ENCODE measurements at regions not wholly inside any gene's neighbourhood (a gene's known extent, or its start where the extent isn't known, plus 50 kb on each side); places are given as distances from the start of the nearest gene placed in this dataset.

DNA sequence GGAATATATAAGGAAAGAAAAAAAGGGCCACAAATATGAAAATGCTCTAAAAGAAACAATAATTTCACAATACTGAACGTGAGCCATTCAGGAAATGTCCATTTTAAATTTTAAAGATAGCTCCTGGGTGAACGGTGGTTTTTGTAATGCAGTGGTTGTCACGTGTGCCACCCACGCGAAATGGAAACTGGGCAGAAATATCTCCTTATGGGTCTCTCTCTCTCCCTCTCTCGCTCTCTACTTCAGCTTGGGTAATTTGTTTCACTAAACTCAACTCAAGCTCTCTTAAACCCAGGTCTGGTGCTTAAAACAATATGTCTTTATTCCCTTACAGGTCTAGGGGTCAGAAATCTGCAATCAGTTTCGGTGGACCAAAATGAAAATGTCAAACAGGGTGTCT, 150.8 kb downstream of the OR2B2 start:
- TF ChIP-seq CHD4 (IDR thresholded peaks at IDR 0.05; ENCODE audit: borderline replicate concordance) (no peak), CTCF (IDR thresholded peaks at IDR 0.05) (no peak), CEBPB (IDR thresholded peaks at IDR 0.05) (no peak), POLR2A (IDR thresholded peaks at IDR 0.05; ENCODE audit: low read length) (no peak), EP300 (IDR thresholded peaks at IDR 0.05) (no peak), FOSL2 (IDR thresholded peaks at IDR 0.05) (no peak), FOSL2 (CRISPR knock-in tag; IDR thresholded peaks at IDR 0.05) (no peak), SMC3 (IDR thresholded peaks at IDR 0.05) (no peak), MYC (IDR thresholded peaks at IDR 0.05; ENCODE audit: borderline replicate concordance, low read length) (no peak), ZNF302 (CRISPR knock-in tag; IDR thresholded peaks at IDR 0.05) (no peak), RAD21 (conservative IDR thresholded peaks at IDR 0.05 in 1 of 2, IDR thresholded peaks at IDR 0.05 in 1 of 2) (no peak), RNF2 (IDR thresholded peaks at IDR 0.05; ENCODE audit: borderline replicate concordance, low read depth) (no peak), ELK1 (IDR thresholded peaks at IDR 0.05; ENCODE audit: low read depth, low read length) (no peak), JUN (IDR thresholded peaks at IDR 0.05) (no peak)
